ENCODE measurements at regions not wholly inside any gene's neighbourhood (a gene's known extent, or its start where the extent isn't known, plus 50 kb on each side); places are given as distances from the start of the nearest gene placed in this dataset.
A peak's percentile ranks its signal among the peaks of the same experiment; 100 is the strongest.

DNA sequence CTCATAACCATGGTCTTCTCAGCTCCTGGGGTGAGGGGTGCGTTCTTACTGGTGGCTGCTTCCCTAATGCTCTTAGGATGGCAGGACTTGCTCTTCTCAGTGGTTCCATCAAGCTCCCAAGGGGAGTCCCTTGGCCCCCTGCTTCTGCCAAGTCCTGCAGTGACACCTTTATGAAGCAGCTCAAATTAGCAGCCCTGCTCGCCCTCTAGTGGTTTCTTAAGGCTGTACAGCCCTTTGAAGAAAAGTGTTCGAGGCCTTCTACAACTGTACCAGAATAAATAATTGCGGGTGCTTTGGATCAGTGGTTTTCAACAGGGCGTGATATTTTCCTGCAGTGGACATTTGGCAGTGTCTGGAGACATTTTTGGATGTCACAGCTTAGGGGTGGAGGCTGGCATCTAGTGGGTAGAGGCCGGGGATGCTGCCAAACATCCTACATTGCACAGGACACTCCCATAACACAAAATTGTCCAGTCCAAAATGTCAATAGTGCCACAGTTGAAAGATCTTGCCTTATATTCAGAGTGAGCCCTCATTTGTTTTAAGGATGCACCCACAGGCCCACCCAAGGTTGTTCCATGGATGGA lies 204.7 kb upstream of the S100G start:
- DNase-seq = peak in 2 of 3 donors; percentile 4 to 22

DNA sequence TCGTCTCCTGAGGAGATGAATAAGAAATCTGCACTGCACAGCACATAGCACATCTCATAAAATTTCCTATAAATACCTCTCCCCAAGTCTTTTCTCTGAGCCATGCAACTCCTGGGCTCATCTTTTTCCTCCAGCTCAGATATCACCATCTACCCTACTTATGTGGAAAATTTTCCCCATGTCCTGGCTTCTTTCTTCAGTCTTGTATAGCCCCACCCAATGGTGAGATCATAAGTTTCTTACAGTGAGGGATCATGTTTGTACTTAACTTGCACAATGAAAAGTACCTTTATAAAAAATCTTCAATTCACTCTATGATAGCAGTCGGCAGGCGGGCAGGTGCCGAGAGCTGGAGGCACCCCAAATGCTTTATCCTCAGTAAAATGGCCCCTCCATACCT lies 198.6 kb upstream of the S100G start:
- DNase-seq = peak in 2 of 3 donors; percentile 5 to 21

DNA sequence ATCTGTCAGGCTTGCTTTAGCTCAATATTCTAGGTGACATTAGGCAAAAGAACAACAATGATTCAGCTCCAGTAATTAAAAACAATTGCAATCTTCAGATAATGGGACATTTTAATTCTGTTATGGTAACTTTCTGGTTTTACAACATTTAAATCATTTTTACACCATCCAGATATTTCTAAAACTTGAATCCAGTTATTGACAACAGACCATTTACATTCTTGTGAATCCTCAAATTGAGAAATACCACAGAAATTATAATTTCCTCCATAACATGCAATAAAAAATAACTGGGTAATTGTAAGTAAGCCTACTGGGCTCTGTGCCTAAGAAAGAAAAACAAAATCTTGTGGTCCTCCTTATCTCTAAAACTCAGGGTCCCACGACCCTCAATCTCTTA lies 195.0 kb upstream of the S100G start:
- no peak for DNase-seq

DNA sequence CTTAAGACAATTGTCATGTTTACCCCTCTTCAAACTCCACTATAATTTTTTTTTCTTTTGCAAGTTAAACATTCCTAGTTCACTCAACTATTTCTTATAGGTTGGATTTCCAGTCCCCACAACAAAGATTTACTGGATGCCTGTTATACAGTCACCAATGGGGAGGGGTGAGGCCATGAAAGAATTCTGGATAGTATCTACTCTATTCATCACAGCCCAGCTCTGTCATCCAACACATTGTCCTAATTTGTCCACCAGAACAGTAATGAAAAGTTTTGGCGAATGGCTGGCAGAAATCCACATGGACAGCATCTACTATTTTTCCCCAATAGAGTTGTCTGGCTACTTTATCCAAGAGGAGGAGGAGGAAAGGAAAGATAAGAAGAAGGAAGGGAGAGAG lies 192.7 kb upstream of the S100G start:
- no peak for DNase-seq

DNA sequence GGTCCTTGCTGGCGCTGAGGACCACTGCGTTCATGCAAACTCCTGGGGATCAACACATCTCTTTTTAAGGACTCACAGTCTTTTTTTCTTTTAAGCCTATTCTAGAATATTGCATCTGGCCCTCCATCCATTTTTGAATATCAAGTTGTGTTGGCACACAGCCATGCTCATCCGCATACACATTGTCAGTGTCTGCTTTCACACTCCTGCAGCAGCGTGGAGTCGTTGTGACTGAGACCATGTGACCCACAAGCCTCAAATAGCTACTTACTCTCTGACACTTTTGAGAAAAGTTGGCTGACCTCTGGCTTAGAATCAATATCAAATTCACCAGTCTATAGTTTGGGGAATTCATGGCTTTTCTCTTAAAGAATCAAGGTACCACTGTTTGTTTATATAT lies 191.8 kb upstream of the S100G start:
- DNase-seq = no peak

DNA sequence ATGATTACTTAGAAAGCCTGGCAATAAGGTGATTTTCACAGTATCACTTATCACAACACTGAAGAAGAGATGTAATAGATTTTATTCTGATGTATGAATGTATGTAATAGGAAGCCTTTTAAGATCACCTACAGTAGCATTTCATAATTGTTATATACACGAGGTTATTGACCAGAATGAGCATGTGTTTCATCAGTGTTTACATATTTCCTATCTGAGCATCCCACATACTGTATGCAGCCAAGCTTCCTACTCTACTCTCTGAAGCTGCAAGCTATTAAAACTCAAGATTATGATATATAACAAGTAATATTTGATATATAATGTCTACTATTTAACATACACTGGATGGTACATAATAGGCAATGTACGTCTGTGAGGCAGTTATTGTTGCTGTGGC lies 190.9 kb upstream of the S100G start:
- no peak for DNase-seq

DNA sequence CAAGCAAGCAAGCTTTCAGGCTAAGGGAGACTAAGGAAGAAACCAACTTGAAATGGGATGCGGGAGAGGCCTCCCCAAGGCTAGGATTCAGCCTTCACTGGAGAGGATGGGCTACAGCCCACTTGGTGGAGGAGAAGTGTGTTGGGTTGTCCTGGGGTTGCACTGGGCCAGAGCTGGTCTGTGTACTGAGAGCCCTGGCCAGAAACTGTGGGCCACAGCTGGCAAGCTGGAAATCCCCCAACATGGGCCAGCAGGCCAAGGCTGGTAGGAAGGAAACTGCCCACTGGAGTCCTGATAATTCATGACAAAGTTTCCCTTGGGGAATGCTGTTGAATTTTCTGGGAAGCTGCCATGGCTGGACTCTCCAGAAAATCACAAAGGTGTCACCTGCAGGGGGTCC lies 188.0 kb upstream of the S100G start:
- no peak for DNase-seq

DNA sequence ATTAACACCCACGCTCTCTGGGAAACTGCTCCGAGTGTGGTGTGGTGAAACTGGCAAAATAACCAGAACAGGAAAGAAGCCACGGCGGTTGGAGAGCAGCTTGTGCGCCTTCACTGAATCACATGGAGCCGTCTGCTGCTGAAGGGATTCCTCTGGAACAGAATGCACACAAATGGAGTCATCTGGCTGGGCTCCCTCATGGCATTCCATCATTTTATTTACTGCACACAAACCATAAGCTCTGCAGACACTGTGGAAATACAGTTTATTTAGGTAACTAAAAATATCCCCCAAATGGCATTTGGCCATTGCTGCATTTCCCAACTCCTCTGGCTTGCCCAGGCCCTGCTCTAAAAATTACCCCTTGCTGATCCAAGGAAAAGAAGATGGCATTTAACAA lies 187.0 kb upstream of the S100G start:
- peak; percentile 30 to 68 (median 62) for DNase-seq

DNA sequence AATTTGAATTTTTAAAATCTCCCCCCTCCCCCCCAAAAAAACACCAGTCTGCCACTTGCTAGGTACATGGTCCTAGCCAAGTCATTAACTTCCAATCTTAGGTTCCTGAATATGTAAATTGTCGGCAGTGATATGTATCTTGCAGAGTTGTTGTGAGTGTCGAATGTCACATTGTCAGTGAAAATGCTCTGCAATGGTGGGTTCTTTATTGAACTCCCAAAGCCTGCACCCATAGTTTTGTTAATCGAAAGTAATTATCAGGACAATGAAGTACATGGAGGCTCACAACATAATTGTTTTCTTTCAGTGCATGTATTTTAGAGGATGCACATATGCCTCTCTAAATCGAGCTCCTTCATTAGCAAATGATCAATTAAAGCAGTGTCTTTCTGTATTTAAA lies 185.6 kb upstream of the S100G start:
- no peak for DNase-seq

DNA sequence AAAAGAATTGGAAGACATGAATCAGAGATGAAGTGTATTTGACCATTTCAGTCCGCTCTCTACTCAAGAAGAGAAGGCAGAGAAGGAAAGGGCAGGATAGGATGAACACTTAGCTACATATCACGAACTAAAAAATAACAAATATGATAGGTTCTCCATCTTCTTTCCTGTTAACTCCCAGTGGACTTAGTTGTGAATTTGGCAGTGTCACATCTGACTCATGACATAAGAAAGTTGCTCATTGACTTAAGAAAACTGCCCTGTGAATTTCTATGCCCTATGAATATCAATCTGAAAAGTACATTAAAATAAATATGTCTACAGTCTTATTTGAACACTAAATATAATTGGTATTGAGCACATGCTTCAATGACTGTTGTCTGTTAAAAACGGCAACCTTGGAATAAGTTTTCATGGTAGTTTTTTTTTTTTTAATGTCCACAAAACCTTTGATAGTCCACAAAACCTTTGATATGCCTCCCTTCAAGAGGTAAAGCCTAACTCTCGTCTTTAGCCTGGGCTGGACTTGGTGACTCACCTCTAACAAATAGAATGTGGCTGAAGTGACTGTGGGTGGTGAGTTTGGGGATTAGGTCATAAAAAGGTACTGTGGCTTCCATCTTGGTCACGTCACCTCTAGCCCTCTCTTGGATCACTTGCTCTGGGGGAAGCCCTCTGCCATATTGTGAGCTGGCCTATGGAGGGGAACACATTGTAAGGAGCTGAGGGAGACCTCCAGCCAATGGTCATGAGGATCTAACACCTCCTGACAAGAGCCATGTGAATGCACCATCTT lies 184.7 kb upstream of the S100G start:
- DNase-seq = no peak

DNA sequence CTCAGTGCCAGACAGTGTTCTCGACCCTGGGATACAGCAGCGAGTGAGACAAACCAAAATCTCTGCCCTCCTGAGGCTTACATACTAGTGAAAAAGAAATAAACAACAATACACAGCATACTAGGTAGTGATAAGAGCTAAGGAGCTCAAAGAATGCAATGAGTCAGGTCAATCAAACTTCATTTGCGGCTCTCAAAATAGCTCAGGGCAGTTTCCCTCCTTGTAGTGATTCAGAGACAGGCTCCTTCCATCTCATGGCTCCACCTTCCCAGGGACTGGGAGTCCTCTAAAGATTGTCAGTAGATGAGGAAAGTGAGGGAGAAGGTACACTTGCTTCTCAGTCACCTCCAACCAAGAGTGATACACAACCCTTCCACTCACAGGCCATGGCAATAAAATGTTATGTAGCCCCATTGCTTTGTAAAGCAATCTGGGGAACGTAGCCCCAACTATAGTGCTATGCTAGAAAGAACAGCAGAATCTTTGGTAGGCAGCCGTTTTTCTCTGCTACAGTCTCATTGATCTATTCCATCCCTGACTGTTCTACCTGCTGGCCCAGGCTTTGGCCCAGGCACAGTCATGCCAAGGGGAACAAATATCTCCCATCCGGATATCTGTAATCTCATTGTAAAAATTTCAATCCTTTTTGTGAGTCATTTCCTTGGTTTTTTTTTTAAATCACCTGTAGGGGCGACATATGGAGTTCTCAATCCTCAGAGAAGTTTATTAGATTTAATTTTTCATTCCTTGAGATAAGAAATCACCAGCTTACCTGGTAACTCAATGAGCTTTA lies 183.1 kb upstream of the S100G start:
- DNase-seq = no peak

DNA sequence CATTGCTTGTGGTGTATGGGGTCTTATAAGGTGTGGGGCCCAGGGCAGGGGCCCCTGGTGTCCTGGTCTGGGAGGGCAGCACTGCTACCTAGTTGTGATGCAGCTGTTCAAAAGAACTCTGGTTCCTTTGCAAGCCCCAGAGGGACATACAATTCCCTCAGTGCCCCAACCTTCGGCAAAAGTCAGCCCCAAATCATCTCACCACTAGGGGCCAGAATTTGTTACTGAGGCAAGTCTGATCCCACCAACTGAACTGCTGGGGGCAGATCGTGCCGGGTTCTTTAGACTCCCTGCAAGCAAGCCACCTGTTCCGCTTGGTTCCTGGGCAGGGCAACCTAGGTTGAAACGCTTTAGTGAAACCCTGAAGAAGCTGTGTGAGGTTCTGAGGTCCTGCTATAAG lies 180.1 kb upstream of the S100G start:
- DNase-seq = no peak

DNA sequence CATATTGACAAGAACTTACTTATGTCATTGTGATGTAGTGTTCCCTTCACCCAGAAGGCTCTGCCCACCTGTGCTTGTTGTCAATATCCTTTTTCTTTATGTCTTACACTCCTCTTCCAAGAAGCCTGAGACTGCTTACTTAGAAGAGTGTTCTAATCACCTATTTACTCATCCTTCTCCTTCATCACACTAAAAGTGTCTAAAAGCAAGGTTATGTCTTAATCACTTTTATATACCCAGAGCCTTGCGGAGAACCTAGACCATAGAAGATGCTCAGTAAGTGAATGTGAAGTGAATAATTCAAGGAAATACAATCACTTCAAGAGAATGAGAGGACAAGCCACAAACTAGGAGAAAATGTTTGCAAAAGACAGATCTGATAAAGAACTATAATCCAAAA lies 177.6 kb upstream of the S100G start:
- DNase-seq = no peak

DNA sequence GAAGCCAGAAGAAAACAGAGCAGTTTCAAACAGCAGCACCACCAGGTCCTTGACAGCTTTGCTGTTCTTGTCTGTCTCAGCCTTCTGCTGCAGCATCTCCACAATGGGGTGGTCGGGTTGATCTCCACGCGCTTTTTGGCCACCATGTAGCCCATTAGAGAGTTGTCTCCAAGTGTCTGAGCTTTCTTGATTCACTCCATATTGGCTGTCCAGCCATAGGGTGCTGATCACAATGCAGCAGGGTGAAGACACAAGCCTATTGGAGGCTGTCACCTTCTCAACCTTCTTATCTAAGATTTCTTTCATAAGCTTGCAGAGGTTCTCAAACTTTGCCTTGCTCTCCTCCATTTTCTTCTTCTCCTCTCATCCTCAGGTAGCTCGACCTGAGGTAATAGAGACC lies 175.4 kb upstream of the S100G start:
- DNase-seq = no peak

DNA sequence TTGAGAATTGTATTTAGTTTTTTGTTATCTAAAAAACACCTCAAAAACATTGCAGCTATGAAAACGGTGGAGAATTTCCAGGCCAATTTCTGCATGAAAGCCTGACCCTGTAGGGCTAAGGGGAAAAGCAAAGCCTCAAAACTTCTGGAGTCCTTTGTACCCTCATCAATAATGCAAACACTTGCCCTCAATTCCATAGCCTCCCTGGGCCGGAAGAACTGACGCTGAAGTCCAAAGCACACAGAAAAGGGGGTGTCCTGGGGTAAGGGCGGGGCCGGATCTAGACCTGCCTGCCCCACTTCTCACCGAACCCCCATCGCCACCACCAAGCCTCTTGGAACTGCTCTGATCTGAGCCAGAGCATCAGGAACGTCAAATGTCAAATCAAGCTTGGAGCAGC lies 173.9 kb upstream of the S100G start:
- no peak for DNase-seq

DNA sequence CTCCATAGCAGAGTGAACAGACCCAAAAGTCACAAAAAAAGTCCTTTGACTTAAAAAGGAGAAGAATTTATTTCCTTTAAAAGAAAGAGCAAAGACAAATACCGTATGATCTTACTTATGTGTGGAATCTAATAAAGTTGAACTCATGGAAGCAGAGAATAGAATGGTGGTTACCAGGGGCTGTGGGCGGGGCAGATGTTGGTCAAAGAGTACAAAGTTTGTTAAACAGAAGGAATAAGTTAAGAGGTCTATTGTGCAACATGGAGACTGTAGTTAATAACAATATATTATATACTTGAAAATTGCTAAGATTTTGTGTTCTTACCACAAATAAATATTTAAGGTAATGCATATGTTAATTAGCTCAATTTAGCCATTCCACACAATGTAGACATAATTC lies 173.3 kb upstream of the S100G start:
- DNase-seq = no peak

DNA sequence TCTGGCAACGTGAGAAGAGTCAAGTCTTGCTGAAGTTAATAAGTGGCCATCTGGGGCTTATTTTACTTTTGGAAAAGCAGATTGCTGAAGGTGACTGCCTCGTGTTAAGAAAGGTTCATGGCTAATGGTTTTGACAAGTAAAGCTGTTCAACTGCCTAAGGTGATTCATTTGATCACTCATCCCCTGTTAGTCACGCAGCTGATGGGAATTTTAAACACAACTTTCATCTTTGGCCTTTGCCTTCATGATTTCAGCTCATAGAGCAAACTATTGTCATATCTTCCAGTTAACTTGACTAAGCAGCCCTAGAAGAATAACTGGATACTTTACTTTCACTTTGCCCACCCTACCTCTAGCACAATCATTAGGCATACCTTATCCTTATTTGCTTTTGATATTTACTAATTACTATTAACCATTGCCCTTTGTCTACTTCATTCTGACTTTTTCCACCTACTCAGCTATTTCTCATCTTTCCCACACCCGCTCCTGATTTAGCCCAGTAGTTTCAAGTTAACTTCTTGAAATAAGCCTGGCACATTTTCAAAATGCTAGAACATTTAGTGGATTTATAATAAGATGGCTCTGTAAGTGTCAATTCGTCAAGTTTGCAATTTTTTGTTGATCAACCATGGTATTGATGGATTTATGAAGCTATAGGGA lies 170.6 kb upstream of the S100G start:
- DNase-seq = peak in 1 of 3 donors; percentile 31

DNA sequence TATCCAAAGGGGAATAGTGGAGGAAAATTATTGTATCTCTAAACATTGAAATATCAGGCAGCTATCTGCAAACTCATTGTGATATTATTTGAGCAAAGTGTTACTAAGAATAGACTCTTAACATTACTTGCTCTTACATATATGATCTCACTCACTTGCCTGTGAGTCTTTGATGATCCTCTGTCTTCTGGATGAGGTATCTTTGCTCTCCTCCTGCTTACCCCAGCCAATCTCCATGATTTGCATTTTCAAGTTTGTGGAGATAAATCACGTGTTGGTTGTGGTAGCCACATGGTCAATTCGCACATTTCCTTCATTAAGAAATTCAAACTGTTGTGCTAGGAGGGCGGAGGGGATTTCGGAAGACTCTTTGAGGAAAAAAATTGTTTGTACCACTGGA lies 169.9 kb upstream of the S100G start:
- DNase-seq = no peak

DNA sequence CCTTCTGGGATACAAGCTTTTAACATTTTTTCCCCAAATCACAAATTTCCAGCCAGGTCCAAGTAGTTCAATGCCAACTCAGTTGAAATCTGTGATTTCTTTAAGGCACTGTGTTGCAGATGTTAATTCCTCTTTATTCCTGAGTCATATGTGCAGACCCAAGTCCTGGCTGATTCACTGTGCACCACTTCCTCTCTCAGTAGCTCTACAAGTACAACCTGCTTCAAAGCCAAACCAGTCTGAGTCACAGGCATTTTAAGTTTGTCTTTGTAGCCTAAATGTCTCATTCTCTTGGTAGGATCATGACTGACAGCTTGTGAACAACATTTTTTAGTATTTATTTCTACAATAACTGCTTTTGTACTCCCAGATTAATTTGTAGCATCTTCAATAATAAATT lies 165.6 kb upstream of the S100G start:
- DNase-seq = peak in 1 of 3 donors; percentile 81

DNA sequence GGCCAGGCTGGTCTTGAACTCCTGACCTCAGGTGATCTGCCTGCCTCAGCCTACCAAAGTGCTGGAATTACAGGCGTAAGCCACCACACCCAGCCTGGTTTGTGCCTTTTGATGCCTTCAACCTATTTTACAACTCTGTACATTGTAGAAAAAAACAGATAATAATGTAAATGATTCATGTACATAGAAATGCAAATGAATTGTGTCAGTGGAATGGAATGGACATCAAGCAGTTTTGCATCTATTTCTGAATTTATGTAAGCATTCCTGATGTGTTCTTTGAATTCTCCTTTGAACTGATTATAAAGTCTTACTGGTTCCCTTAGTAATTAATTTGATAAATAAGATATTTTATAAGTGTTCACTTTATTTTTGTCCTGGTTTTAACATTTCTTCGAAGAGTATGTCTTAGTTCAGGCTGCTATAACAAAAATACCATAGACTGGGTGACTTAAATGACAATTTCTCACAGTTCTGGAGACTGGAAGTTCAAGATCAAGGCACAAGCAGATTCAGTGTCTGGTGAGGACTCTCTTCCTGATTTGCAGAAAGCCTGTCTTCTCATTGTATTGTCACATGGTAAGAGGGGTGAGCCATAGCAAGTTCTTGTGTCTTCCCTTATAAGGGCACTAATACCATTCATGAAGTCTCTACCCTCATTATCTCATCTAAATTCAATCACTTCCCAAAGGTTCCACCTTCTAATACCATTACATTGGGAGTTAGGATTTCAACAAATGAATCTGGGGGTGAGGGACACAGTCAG lies 162.2 kb upstream of the S100G start:
- peak in 1 of 3 donors; percentile 33 for DNase-seq

DNA sequence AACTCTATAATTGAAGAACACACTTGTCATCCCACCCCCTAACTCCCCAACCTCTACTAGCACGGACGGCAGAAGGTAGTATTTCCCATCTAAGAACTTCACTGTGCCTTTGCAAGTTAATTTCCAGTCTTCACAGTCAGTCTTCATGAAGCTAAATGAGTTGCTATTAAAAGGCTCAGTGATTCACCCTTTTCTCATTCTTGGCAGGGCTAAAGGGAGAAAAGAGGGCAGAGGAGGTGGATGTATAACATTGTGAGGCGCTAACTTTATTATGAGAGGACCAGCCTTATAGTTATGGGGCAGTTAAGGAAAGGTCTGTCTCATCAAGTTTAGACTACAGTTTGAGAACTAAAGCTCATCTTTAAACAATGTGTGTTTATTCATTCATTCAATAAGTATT lies 161.0 kb upstream of the S100G start:
- no peak for DNase-seq

DNA sequence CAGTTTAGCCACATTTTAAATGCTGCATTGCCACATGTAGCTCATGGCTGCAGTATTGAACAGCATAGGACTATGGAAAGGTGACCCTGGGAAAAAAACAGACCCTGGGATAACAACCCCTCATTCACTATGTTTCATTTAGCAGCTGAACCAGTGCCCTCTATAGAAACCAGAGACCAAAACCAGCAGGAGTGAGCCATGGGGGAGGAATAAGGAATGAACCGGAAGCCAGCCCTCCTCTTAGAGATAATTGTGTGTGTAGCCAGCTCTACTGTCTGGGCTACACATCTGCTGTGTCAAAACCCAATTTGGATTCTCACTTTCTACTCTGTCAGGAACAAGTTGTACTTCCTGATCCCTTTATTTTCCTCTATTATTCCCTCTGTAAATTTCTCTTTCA lies 158.5 kb upstream of the S100G start:
- no peak for DNase-seq
